Astrocyte of the spinal cord (primary cell): ENCODE measurements at regions not wholly inside any gene's neighbourhood (a gene's known extent, or its start where the extent isn't known, plus 50 kb on each side); places are given as distances from the start of the nearest gene placed in this dataset.
A peak's percentile ranks its signal among the peaks of the same experiment; 100 is the strongest.

Experiments used
- DNase-seq: peaks from one replicate; pipeline ENCODE4 v3.0.0; 2011; ENCODE audit warnings: low read depth, low spot score
- H3K4me3 ChIP-seq: 2 replicates; pipeline ENCODE4 v1.5.1; 2011; ENCODE audit warnings: low read depth, mild to moderate bottlenecking, low read length, moderate library complexity
- in situ Hi-C: cut with HindIII; loops from 2 replicates; pipeline ENCODE4 v1.10.0; 2017; ENCODE audit warnings: low sequenced_read_pairs
- TF ChIP-seq, protein P1 (sequence below): IDR thresholded peaks from 2 replicates; pipeline ENCODE4 v1.5.1; 2012; ENCODE audit warnings: low read depth, mild to moderate bottlenecking, low read length, inconsistent platforms

DNA sequence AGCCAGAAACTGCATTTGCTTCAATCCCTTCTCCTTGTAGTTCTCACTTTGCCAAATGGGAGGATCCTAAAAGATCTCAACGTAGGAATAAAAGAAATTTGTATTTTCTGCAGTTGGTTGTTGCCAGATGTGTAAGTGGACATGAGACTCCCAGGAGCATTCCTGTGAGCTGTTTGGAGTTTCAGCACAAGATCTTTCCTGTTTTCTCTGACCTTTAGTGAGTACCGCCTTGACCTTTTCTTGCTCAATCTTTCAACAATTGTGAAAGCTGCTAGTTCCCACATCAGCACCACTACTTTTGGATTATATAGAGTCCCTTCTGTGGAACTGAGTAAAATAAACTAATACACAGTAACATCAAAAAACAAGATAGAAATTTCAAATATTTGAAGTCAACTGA, 683.8 kb upstream of the PABPC4L start:
- DNase-seq: no peak
- in situ Hi-C loops: no loop called here
- H3K4me3 ChIP-seq: no peak overlapping the region
- TF ChIP-seq, protein P1, sequence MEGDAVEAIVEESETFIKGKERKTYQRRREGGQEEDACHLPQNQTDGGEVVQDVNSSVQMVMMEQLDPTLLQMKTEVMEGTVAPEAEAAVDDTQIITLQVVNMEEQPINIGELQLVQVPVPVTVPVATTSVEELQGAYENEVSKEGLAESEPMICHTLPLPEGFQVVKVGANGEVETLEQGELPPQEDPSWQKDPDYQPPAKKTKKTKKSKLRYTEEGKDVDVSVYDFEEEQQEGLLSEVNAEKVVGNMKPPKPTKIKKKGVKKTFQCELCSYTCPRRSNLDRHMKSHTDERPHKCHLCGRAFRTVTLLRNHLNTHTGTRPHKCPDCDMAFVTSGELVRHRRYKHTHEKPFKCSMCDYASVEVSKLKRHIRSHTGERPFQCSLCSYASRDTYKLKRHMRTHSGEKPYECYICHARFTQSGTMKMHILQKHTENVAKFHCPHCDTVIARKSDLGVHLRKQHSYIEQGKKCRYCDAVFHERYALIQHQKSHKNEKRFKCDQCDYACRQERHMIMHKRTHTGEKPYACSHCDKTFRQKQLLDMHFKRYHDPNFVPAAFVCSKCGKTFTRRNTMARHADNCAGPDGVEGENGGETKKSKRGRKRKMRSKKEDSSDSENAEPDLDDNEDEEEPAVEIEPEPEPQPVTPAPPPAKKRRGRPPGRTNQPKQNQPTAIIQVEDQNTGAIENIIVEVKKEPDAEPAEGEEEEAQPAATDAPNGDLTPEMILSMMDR: no peak

DNA sequence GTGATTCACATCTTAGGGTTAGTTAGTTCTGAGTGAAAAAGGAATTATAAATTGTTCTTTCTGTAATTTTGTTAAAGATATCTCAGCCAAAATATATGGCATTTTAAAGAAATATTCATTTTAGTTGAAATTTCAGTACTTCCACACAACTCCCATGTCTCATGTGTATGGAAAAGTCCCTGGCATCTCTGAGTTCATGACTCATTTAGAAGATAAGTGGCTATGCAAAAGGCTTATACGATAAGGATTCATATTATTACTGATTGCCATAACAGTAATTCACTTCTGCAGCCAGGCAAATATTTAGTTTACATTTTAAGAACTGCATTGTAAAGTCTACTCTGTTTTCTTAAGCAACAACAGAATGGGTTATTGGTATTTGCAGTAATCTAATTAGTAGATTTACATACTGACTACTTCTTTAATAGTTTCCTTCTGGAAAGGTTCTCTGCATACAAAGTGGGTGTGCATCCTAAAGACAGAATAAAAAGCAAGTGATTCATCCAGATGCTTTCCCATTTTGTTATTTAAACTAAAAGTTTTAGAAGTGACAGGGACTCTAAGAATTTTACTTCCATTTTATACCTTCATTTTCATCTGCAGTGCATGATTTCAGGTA, 682.4 kb upstream of the PABPC4L start:
- no peak overlapping the region for H3K4me3 ChIP-seq
- DNase-seq: no peak
- in situ Hi-C loops: no loop called here

DNA sequence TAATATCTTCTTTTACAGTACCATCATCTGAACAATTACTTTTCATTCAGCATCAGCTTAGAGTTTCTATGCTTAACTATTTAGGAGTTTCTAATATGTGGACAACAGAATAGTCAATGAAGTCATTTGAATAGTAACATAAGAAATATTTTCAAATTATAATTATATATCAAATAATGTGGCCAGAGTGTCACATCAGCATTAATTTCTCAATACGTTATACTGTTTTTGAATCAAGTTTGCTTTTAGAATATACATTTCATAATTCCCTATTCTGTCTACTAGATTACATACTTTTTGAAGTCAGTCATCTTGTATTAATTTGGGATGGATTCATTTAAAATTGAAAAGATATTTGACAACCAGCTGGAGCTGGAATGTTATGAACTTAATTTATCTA, 677.4 kb upstream of the PABPC4L start:
- TF ChIP-seq, protein P1: no peak
- in situ Hi-C loops: no loop called here
- no peak overlapping the region for H3K4me3 ChIP-seq
- DNase-seq: no peak

More for the DNA sequence above, 682.4 kb upstream of the PABPC4L start:
- TF ChIP-seq, protein P1: no peak

DNA sequence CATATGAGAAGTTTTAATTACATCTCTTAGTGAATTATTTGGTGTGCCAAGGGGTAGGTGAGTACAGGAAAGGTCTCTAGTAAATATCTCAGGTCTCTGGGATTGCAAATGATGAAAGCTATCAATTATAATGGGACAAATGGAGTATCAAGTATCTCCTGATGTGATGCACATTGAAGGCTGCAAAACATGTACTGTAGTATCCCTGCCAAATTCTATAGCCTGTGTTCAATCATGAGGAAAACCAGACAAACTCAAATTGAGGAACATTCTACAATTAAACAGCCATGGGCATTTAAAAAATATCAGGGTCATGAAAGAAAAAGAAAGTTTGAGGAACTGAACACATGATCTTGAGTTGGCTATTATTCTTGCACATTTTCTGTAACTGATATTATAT, 665.4 kb upstream of the PABPC4L start:
- no peak overlapping the region for H3K4me3 ChIP-seq
- no peak for DNase-seq
- in situ Hi-C loops: no loop called here
- TF ChIP-seq, protein P1: no peak

DNA sequence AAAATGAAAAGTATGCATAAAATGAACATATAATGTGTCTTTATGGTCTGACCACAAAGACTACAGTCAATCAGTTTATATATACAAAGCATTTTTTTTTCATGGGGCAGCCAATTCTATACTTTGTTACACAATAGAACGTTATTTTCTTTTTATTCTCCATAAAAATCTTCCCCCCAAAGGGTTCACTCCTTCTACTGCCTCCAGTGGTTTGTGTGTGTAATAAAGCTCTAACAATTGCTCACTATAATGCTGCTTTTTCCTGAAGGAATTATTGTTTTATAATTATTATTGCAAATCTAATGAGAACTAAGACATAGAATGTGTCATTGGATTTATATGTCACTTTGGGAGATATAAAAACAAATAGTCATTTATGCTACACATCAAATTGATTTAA, 664.1 kb upstream of the PABPC4L start:
- no peak for DNase-seq
- in situ Hi-C loops: no loop called here
- H3K4me3 ChIP-seq: no peak overlapping the region
- TF ChIP-seq, protein P1: no peak

DNA sequence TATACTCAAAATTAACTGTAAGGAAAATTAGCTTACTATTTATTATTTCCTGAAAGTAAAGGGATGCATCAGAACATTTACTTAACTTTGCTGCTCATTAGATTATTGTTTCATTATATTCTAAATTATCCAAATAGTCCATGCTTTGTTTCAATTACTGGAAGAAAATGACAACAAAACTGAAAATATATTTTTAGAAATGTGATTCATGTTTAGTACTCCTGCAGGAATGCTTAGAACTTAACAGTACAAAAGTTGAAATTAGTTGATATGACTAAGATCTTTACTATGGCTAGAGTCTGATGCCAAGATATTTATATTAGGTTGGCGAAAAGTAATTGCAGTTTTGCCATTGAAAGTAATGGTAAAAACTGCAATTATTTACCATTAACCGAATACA, 660.5 kb upstream of the PABPC4L start:
- DNase-seq: peak; percentile 25
- TF ChIP-seq, protein P1: no peak
- no peak overlapping the region for H3K4me3 ChIP-seq
- in situ Hi-C loops: no loop called here
